SK-N-MC (cell line): ENCODE measurements at regions not wholly inside any gene's neighbourhood (a gene's known extent, or its start where the extent isn't known, plus 50 kb on each side); places are given as distances from the start of the nearest gene placed in this dataset.
"Not testable (repeated sequence)": the region's sequence is repeated elsewhere in the genome, so short reads cannot be mapped to it uniquely, and the experiment has no call there.

Source experiments
- DNase-seq: peaks from one replicate; pipeline ENCODE4 v3.0.0-alpha.2; 2011; ENCODE audit warnings: low read depth, low spot score
- H3K27ac ChIP-seq: fragments of 200-600 bp; sonication (generic); 2 replicates; pipeline ENCODE4 v1.5.1; 2016; ENCODE audit warnings: mixed run types
- H3K36me3 ChIP-seq: fragments of 200-600 bp; sonication (generic); 2 replicates; pipeline ENCODE4 v1.6.1; 2017; ENCODE audit warnings: antibody characterized with exemption, low read length, mixed read lengths; ENCODE audit not compliant: insufficient read depth
- H3K4me3 ChIP-seq: fragments of 200-600 bp; sonication (generic); 2 replicates; pipeline ENCODE4 v1.5.1; 2016
- H3K9ac ChIP-seq: fragments of 200-600 bp; sonication (generic); 2 replicates; pipeline ENCODE4 v1.8.0; 2017; ENCODE audit warnings: mixed run types, mixed read lengths; ENCODE audit not compliant: insufficient read length
- H3K9me3 ChIP-seq: fragments of 200-600 bp; sonication (generic); 2 replicates; pipeline ENCODE4 v1.6.1; 2017; ENCODE audit warnings: low read depth, mild to moderate bottlenecking, antibody characterized with exemption, low read length, moderate library complexity, mixed read lengths
- EZH2 ChIP-seq: fragments of 200-600 bp; sonication (generic); IDR thresholded peaks from one replicate; pipeline ENCODE4 v1.6.1; 2017; ENCODE audit warnings: antibody characterized with exemption
- FOXP2 ChIP-seq: optimal IDR thresholded peaks from 2 replicates; pipeline ENCODE3; 2011; ENCODE audit warnings: mild to moderate bottlenecking, moderate library complexity; ENCODE audit not compliant: insufficient read depth; ENCODE audit errors: extremely low read length, control extremely low read depth
- POLR2AphosphoS5 ChIP-seq: IDR thresholded peaks from 2 replicates; pipeline ENCODE4 v1.6.1; 2012; ENCODE audit warnings: mild to moderate bottlenecking, low read depth, low read length, borderline replicate concordance

- Histone ChIP-seq H3K9ac (no peak overlapping the region), H3K27ac (no peak overlapping the region), H3K9me3 (no peaks in the 10 kb centered on the region), H3K36me3 (no peaks in the 10 kb centered on the region), H3K4me3 (no peak overlapping the region)
- DNase-seq = no peak
- TF ChIP-seq FOXP2 (no peak), EZH2 (no peak), POLR2AphosphoS5 (no peak)
These were observed 129.4 kb upstream of the BCOR start for GRCh38 chrX:40227125-40227524.

GRCh38 chrX:40224658-40225057 is 126.9 kb upstream of the BCOR start:
- no peaks in the 10 kb centered on the region for H3K36me3 ChIP-seq
- DNase-seq = no peak
- H3K4me3 ChIP-seq = no peak overlapping the region
- H3K27ac ChIP-seq = no peak overlapping the region
- no peak overlapping the region for H3K9ac ChIP-seq
- H3K9me3 ChIP-seq = no peaks in the 10 kb centered on the region
- TF ChIP-seq EZH2 (no peak), POLR2AphosphoS5 (no peak), FOXP2 (no peak)

GRCh38 chrX:40222612-40223011 is 124.9 kb upstream of the BCOR start:
- not testable (repeated sequence) for DNase-seq, H3K9me3 ChIP-seq, H3K4me3 ChIP-seq, H3K36me3 ChIP-seq, H3K27ac ChIP-seq, H3K9ac ChIP-seq

GRCh38 chrX:40213092-40213491 is 115.3 kb upstream of the BCOR start:
- no peak for DNase-seq
- TF ChIP-seq FOXP2 (no peak), EZH2 (no peak), POLR2AphosphoS5 (no peak)

GRCh38 chrX:40209951-40210617 is 112.3 kb upstream of the BCOR start:
- Histone ChIP-seq H3K9ac (no peak overlapping the region), H3K36me3 (no peaks in the 10 kb centered on the region), H3K9me3 (no peaks in the 10 kb centered on the region), H3K4me3 (no peak overlapping the region), H3K27ac (no peak overlapping the region)
- no peak for DNase-seq
- TF ChIP-seq POLR2AphosphoS5 (no peak), FOXP2 (no peak), EZH2 (no peak)

More at GRCh38 chrX:40213092-40213491, 115.3 kb upstream of the BCOR start:
- Histone ChIP-seq H3K4me3 (no peak overlapping the region), H3K27ac (no peak overlapping the region), H3K9ac (no peak overlapping the region), H3K36me3 (no peaks in the 10 kb centered on the region), H3K9me3 (no peaks in the 10 kb centered on the region)

GRCh38 chrX:40207626-40208025 is 109.9 kb upstream of the BCOR start:
- H3K9me3 ChIP-seq = no peaks in the 10 kb centered on the region
- H3K4me3 ChIP-seq = no peak overlapping the region
- TF ChIP-seq EZH2 (no peak), POLR2AphosphoS5 (no peak), FOXP2 (no peak)
- H3K9ac ChIP-seq = no peak overlapping the region
- no peak for DNase-seq
- H3K36me3 ChIP-seq = no peaks in the 10 kb centered on the region
- no peak overlapping the region for H3K27ac ChIP-seq

GRCh38 chrX:40205471-40205870 is 107.7 kb upstream of the BCOR start:
- Histone ChIP-seq H3K9ac (no peak overlapping the region), H3K4me3 (no peak overlapping the region), H3K27ac (no peak overlapping the region), H3K36me3 (no peaks in the 10 kb centered on the region), H3K9me3 (no peaks in the 10 kb centered on the region)
- DNase-seq = no peak
- TF ChIP-seq POLR2AphosphoS5 = no peak
- no peak for TF ChIP-seq FOXP2
- TF ChIP-seq EZH2 = no peak

GRCh38 chrX:40202456-40202855 is 104.7 kb upstream of the BCOR start:
- no peak overlapping the region for H3K27ac ChIP-seq
- no peak overlapping the region for H3K4me3 ChIP-seq
- H3K9me3 ChIP-seq = no peaks in the 10 kb centered on the region
- H3K36me3 ChIP-seq = no peaks in the 10 kb centered on the region
- H3K9ac ChIP-seq = no peak overlapping the region
- TF ChIP-seq FOXP2 (no peak), EZH2 (no peak)
- no peak for DNase-seq

- Histone ChIP-seq H3K27ac (no peak overlapping the region), H3K9me3 (no peaks in the 10 kb centered on the region), H3K4me3 (no peak overlapping the region), H3K36me3 (no peaks in the 10 kb centered on the region), H3K9ac (no peak overlapping the region)
- no peak for DNase-seq
- TF ChIP-seq FOXP2 = no peak
- no peak for TF ChIP-seq EZH2
- no peak for TF ChIP-seq POLR2AphosphoS5
These were observed 103.6 kb upstream of the BCOR start for GRCh38 chrX:40201329-40201885.
